OCI-LY7 (cell line): ENCODE measurements at regions not wholly inside any gene's neighbourhood (a gene's known extent, or its start where the extent isn't known, plus 50 kb on each side); places are given as distances from the start of the nearest gene placed in this dataset. TPM values are rescaled to one million over a fixed set of nuclear protein-coding genes. Genes with fewer than 3 reads are reported as not detected.

Experiments used
- BruUV-seq: library from RNA; stranded (reverse); fragments of 400-500 nt; replicated peaks from 2 replicates; lab custom pipeline; 2021; lab: Mats Ljungman, UMichigan
- CTCF ChIA-PET: fragments of 300-600 bp; sonication (Branson Sonifier 250); formaldehyde crosslinking; loops from one replicate; lab custom pipeline; 2022; ENCODE audit warnings: antibody characterized with exemption; ENCODE audit not compliant: unreplicated experiment; lab: Charles Lee
- POLR2A ChIA-PET: fragments of 300-600 bp; sonication (Branson Sonifier 250); formaldehyde crosslinking; loops from one replicate; lab custom pipeline; 2022; ENCODE audit warnings: antibody characterized with exemption; lab: Charles Lee
- DNase-seq: peaks from one replicate; pipeline ENCODE4 v3.0.0-alpha.2; 2015; ENCODE audit warnings: low spot score
- H2AFZ ChIP-seq: fragments of 200-600 bp; sonication (generic), shearing (Covaris generic); 2 replicates; pipeline ENCODE4 v1.6.1; 2014; ENCODE audit warnings: mild to moderate bottlenecking, antibody characterized with exemption, low read length, moderate library complexity
- H3K27ac ChIP-seq: fragments of 200-600 bp; sonication (generic); 2 replicates; pipeline ENCODE4 v1.5.1; 2014; ENCODE audit warnings: mixed run types, low read depth, mild to moderate bottlenecking, moderate library complexity, low read length, inconsistent platforms; ENCODE audit not compliant: poor library complexity, severe bottlenecking
- H3K36me3 ChIP-seq: fragments of 200-600 bp; sonication (generic); 2 replicates; pipeline ENCODE4 v1.6.1; 2014; ENCODE audit warnings: mild to moderate bottlenecking, antibody characterized with exemption, low read length, moderate library complexity, mixed read lengths; ENCODE audit not compliant: insufficient read depth
- H3K4me1 ChIP-seq: fragments of 200-600 bp; sonication (generic); 2 replicates; pipeline ENCODE4 v1.5.1; 2014; ENCODE audit warnings: mild to moderate bottlenecking, low read length; ENCODE audit not compliant: insufficient read depth, poor library complexity, severe bottlenecking
- H3K4me2 ChIP-seq: fragments of 200-600 bp; sonication (generic); 2 replicates; pipeline ENCODE4 v1.6.1; 2014; ENCODE audit warnings: mild to moderate bottlenecking, low read length
- H3K4me3 ChIP-seq: fragments of 200-600 bp; sonication (generic); 2 replicates; pipeline ENCODE4 v1.5.1; 2014; ENCODE audit warnings: mild to moderate bottlenecking, low read depth, low read length; ENCODE audit not compliant: poor library complexity, severe bottlenecking
- H3K79me2 ChIP-seq: fragments of 200-600 bp; sonication (generic); 2 replicates; pipeline ENCODE4 v1.6.1; 2016; ENCODE audit warnings: low read depth, mild to moderate bottlenecking, low read length, moderate library complexity, mixed read lengths; ENCODE audit not compliant: insufficient read depth
- H3K9me2 ChIP-seq: fragments of 200-600 bp; sonication (generic); 2 replicates; pipeline ENCODE4 v1.6.1; 2016; ENCODE audit warnings: mild to moderate bottlenecking, low read length, mixed read lengths; ENCODE audit not compliant: insufficient read depth
- H3K9me3 ChIP-seq: fragments of 200-600 bp; sonication (generic); 2 replicates; pipeline ENCODE4 v1.6.1; 2014; ENCODE audit warnings: mild to moderate bottlenecking, mixed run types, low read length, mixed read lengths
- H4K20me1 ChIP-seq: fragments of 200-600 bp; sonication (generic); 2 replicates; pipeline ENCODE4 v1.6.1; 2014; ENCODE audit warnings: mild to moderate bottlenecking, antibody characterized with exemption, low read length, moderate library complexity, mixed read lengths; ENCODE audit not compliant: insufficient read depth
- EZH2phosphoT487 ChIP-seq: fragments of 200-600 bp; sonication (generic); IDR thresholded peaks from 2 replicates; pipeline ENCODE4 v1.6.1; 2018; ENCODE audit warnings: low read depth, borderline replicate concordance, mild to moderate bottlenecking, mixed run types, antibody characterized with exemption, low read length, moderate library complexity, mixed read lengths
- intact Hi-C: fragments of 100-400 bp; cut with micrococcal nuclease; formaldehyde crosslinking; loops from one replicate; pipeline ENCODE4 v1.10.0; 2022; ENCODE audit not compliant: unreplicated experiment
- small RNA-seq: library from RNA; depleted of rRNA; stranded (forward); fragments of <200 nt; gene quantifications from one replicate; pipeline ENCODE3, GENCODE V24; 2014
- TF ChIP-seq, protein P1 (sequence below): fragments of 200-600 bp; sonication (generic); conservative IDR thresholded peaks from 2 replicates; pipeline ENCODE4 v1.5.1; 2014; ENCODE audit warnings: mild to moderate bottlenecking, antibody characterized with exemption, low read length, moderate library complexity, mixed read lengths

DNA sequence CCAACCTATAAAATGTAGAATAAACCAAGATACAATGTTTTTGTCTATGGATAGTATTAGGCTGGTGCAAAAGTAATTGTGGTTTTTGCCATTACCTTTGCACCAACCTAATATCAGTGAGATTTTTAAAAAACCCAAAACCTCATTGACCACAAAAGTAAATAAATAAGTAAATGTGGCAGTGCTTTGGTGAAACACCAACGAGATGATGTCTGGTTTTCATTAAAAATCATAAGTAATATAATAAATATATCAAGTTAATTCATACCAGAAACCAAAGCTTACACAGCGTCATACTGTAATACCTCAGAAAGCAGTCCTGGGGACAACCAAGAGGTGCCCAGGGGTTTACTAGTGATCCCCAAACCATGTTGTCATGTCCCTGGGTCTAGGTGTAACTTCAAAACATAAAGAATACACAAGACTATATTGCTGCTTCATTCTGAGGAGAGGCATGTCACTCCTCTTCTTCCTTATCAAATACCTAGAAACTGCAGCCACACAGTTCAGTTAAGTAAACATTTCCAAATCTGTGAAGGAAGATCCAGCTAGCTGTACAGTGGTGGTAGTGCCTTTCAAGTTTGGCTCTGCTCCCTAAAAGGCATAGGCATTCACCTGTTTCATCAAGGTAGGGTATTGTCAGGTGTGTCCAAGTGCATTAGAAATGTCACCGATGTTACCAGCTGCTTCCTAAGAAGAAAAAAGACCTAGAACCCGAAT is 51.6 kb upstream of the ZC3H11B start:
- no peak for TF ChIP-seq EZH2phosphoT487
- TF ChIP-seq, protein P1, sequence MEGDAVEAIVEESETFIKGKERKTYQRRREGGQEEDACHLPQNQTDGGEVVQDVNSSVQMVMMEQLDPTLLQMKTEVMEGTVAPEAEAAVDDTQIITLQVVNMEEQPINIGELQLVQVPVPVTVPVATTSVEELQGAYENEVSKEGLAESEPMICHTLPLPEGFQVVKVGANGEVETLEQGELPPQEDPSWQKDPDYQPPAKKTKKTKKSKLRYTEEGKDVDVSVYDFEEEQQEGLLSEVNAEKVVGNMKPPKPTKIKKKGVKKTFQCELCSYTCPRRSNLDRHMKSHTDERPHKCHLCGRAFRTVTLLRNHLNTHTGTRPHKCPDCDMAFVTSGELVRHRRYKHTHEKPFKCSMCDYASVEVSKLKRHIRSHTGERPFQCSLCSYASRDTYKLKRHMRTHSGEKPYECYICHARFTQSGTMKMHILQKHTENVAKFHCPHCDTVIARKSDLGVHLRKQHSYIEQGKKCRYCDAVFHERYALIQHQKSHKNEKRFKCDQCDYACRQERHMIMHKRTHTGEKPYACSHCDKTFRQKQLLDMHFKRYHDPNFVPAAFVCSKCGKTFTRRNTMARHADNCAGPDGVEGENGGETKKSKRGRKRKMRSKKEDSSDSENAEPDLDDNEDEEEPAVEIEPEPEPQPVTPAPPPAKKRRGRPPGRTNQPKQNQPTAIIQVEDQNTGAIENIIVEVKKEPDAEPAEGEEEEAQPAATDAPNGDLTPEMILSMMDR: no peak
- no peak overlapping the region for H2AFZ ChIP-seq
- H3K4me3 ChIP-seq: no peak overlapping the region
- no peak overlapping the region for H3K4me2 ChIP-seq
- no peaks in the 10 kb centered on the region for H3K9me2 ChIP-seq
- BruUV-seq: no TSS peak
- H3K4me1 ChIP-seq: no peaks in the 10 kb centered on the region
- intact Hi-C loops: no loop called here
- no peak overlapping the region for H3K27ac ChIP-seq
- no peak for DNase-seq
- ChIA-PET POLR2A (no interaction called here), CTCF (no interaction called here)
- no peaks in the 10 kb centered on the region for H3K36me3 ChIP-seq
- no peaks in the 10 kb centered on the region for H3K9me3 ChIP-seq
- H3K79me2 ChIP-seq: no peaks in the 10 kb centered on the region
- no peaks in the 10 kb centered on the region for H4K20me1 ChIP-seq

Small RNA genes in the stretch of these regions (small RNA-seq; reads per million reads assigned to genes)
- gene RNA5SP76: not detected
